ENCODE measurements at regions not wholly inside any gene's neighbourhood (a gene's known extent, or its start where the extent isn't known, plus 50 kb on each side); places are given as distances from the start of the nearest gene placed in this dataset.
"Not testable (repeated sequence)": the region's sequence is repeated elsewhere in the genome, so short reads cannot be mapped to it uniquely, and the experiment has no call there.

DNA sequence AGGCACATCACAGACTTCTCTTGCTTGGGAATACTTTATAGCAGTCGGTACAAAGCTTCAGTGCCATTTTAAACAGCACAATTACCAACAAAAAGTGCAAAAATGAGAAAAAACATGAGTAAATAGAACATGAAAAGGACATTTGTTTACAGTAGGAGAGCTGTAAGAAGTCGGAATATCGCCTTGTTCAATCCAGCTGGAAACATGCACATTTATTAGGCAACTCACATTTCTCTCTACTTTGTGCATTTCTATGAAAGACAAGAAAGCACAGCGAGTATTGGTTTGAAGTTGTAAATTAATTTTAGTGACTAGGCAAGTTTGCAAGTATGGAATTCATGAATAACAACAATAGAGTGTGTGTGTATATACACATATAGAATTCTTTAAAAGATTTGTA, 484.7 kb downstream of the DACH1 start:
- no peak for DNase-seq (ENCODE audit: low spot score)

DNA sequence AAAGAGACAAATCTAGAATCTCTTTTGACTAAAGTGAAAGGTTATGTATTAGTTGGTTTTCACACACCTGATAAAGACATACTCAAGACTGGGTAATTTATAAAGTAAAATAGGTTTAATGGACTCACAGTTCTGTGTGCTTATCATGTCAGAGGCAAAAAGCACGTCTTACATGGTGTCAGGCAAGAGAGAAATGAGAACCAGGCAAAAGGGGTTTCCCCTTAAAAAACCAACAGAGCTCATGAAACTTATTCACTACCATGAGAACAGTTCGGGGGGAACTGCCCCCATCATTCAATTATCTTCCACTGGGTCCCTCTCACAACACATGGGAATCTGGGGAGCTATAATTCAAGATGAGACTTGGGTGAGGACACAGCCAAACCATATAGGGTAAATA, 486.8 kb downstream of the DACH1 start:
- DNase-seq (ENCODE audit: low spot score), result no peak

DNA sequence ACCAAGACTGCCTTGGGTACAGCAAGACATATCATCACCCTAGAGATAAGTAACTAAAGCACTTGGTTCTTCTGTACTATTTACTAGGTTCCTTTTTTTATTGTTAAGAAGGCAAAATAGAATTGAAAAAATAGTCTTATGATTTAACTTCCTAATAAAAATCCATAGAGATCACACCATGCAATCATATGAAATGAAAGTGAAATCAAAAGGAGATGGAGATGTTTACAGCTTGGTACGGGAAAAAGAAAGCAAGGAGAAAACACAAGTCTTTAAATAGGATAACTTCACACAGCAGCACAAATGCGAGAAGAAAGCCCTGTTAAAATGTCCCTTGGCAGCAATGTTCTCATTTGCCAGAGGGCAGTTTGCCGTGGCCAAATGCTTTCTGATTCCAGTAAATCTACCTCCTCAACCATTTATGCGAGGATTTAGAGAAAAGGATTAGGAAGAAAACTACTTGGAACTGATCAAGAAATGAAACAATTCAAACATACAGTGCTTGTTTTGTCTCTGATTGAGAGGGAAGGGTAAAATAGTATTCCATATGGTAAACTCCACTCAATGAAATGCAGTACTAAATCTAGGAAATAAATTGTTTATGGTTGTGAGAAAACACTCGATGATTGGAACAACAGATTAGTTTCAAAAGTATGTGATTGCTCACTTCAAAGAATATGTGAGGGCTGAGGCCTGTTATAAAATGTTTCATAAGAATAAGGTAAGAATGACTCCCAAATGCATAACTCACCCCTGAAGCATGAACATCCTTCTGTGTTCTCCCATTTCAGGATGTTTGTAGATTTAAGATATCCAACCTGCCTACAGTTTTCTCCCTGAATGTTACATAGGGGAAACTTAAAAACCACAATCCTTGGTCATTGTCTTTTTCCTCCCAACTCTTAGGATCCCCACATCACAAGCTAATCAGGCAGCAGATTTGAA, 487.8 kb downstream of the DACH1 start:
- peak; percentile 2 for DNase-seq (ENCODE audit: low spot score)

DNA sequence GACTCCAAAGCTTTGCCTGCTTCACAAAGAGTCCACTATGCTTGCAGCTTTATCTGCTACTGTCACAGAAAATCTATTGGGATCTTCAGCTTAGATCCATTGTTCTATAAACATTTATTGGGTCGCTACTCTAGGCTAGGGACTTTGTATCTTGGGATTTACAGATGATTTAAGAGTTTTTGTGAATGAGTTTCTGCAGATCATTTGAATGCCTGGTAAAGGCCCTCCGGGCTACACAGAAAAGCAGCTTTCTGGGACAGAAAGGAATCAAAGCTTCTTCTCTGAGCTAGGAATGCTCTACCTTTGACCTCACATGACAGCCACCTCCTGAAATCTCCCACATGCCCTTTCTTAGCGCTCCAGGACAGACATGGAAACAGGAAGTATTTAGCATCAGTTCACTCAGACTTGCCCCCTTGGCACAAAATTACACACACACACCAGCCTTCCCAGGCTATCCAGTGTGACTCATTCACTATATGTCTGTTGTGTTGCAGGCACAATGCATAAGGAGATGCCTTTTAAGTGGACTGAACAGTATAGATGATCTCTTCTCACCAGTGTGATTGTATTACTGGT, 492.4 kb downstream of the DACH1 start:
- DNase-seq (ENCODE audit: low spot score), result peak; percentile 15

DNA sequence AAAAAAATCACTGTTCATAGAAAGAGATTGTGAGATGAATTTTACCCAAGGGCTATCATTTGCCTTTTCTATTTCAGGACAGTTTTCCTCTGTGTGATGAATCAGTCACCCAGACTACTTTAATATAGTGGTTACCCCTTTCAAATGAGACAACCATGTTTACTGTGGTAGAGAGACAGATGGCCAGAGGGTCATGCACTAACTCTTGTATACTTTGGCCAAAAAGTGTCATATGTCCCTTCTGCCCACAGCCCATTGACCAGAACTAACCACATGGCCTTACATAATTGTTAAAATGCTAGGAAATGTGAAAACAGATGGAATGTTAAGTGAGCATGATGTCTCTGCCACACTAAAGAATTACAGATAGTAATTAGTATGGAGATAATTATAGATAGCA, 498.7 kb downstream of the DACH1 start:
- no peak for DNase-seq (ENCODE audit: low spot score)

DNA sequence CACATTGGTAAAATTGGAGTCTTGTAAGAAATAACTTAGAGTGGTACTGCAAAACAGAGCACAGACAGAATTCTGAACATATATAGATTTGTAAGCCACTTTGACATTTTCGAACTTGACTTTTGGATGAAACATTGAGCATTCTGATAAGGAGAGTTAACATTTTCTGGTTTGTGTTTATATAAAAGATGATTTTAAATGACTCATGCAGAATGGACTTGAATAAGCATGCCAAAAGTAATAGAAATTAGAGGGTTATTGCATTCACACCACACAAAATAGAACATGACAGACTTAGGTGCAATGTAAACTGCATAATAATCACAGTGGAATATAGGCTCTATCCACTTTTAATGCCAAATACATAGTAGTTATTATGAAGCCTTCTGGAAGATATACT, 507.0 kb downstream of the DACH1 start:
- DNase-seq (ENCODE audit: low spot score), result no peak

DNA sequence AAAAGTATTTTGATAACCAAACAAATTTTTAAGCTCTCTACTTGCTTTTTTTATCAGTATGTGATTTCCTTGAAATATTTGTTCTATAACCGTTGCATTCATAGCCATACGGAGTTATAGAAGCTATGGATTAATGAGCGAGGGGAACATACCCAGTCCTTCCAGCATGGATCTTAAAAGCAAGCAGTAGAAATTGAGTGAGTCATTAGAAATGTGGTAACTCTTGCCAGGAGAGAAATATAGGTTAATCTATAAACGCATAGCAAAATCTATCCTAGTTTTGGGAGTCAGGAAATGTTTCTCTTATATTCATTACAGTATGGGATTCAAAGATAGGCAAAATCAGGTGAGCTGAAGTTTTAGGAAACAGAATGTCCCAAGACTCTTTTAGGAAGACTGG, 507.4 kb downstream of the DACH1 start:
- no peak for DNase-seq (ENCODE audit: low spot score)

DNA sequence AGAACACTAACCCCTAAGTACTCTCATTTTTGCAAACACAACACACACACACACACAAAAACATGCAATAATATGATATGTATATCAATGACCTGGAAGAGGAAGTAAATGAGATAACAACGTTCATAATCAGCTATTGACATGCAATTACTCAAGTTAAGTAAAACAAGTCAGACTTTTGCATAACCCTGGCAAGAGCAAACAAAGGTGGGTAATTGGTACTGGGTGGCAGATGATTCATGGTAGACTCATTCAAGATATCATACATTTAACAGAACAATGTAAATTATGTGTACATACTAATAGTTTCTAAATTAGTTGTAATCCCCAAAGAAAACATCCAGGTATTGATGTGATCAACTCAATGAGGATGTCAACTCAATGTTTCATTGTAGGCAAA, 508.8 kb downstream of the DACH1 start:
- DNase-seq (ENCODE audit: low spot score), result no peak

DNA sequence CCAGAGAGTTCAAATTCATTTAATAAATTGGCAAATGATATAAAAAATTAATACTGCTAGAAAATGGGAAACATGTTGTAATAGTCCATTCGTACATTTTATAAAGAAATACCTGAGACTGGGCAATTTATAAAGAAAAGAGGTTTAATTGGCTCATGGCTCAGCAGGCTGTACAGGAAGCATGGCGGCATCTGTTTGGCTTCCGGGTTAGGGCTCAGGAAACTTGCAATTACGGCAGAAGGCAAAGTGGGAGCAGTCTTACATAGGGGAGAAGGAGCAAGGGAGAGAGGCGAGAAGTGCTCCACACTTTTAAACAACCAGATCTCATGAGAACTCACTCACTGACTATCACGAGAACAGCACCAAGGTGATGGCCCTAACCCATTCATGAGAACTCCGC, 512.0 kb downstream of the DACH1 start:
- DNase-seq (ENCODE audit: low spot score), result no peak

DNA sequence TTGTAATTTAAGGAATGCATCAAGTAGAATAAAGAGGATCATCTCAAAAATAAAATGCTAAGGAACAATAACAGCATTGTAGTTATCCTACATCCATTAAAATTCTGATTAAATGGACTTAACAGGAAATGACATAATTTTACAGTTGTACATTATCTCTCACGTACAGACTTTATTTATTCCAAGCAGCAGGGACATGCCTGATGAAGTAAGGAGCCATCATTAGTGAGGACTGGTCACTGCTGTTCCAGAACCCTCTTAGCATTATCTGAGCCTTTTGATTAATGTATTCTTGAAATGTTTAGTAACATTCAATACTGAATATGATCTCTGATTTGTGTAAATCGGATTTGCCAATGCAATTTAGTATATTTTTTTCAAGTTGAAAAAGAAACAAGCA, 516.1 kb downstream of the DACH1 start:
- no peak for DNase-seq (ENCODE audit: low spot score)

DNA sequence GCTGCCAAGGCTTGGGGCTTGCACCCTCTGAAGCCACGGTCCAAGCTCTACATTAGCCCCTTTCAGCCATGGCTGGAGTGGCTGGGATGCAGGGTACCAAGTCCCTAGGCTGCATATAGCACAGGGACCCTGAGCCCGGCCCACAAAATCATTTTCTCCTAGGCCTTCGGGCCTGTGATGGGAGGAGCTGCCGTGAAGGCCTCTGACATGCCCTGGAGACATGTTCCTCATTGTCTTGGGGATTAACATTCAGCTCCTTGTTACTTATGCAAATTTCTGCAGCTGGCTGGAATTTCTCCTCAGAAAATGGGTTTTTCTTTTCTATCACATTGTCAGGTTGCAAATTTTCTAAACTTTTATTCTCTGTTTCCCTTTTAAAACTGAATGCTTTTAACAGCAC, 521.1 kb downstream of the DACH1 start:
- not testable (repeated sequence) for DNase-seq (ENCODE audit: low spot score)

DNA sequence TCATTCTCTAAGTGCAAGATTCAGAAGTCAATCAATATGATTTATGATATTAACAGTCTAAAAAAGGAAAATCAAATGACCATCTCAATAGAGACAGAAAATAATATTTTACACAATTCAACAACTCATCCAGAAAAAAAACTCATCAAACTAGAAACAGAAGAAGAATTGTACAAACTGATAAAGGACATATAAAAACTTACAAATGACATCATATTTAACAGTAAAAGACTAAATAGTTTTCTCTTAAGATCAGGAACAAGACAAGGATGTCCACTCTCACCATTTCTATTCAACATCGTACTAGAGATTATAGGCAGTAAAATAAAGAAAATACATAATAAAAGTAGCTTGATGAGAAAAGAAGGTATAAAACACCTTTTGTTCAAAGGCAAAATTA, 527.3 kb downstream of the DACH1 start:
- no peak for DNase-seq (ENCODE audit: low spot score)

DNA sequence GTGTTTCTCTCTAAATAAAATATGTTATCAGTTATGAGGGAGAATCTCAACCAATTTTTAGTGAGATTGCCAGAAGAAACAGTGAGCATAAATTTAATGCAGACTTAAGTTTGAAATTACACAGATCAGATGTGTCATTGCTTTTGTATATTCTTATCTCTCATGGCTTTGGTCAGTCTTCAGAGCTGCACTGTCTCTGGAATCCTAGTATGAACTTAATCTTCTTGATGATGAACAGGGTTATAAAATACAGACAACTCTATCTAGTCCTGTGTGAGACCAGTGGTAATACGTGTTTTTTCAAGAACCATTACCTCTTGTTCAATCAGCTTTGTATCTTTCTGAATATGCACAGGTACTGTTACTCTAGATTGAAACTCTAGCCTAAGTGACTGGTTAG, 528.0 kb downstream of the DACH1 start:
- DNase-seq (ENCODE audit: low spot score), result no peak

DNA sequence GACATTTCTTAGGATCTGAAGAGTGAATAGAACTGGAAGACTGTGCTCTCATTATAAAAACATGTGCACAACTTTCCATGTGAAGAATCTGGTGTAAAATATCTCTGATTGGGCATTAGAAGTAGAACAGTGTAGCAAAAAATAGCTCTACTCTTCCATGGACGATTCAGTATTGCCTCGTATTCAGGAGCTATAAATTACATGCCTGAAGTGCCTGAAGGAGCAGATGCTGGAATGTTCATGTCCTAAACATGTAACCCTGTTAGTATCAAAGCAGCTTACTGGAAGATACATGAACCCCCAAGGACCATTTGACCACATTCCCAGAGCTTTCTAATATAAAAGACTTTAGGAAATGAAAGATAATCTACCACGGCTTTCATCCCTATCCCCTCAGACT, 528.9 kb downstream of the DACH1 start:
- DNase-seq (ENCODE audit: low spot score), result no peak

DNA sequence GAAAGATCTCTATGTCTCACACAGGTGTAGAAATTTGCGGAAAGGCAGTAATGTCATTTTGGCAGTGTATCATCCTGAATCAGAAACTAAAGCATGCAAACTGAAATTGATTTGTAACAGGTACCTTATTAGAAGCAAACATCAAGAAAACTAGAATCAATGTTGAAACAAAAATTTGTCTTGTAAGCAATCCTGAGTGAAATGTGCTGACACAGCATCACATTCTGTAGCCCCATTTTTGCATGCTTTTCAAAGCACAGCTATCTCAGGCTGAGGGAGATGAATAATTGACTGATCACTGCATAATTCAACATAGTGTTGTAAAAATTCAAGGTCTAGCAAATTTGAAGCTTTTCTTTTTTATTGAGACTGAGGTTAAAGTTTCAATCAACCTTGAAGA, 539.7 kb downstream of the DACH1 start:
- DNase-seq (ENCODE audit: low spot score), result no peak

DNA sequence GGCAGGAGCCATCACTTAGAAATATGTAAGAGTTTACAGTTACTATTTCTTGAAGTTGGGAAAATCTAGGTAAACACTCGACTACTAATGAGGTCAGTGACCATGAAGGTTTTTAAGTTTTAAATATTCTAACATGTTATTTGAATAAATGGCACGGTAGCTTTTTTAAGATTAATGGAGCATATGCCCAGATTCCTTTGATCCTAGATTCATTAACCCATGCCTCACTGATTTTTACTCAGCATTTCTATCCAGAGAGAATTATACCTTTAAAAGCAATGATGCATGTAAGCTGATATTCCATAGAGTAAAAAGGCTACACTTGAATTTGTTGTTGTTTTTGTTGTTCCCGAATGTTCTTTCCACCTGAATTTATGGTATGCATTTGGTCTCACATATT, 541.4 kb downstream of the DACH1 start:
- no peak for DNase-seq (ENCODE audit: low spot score)

DNA sequence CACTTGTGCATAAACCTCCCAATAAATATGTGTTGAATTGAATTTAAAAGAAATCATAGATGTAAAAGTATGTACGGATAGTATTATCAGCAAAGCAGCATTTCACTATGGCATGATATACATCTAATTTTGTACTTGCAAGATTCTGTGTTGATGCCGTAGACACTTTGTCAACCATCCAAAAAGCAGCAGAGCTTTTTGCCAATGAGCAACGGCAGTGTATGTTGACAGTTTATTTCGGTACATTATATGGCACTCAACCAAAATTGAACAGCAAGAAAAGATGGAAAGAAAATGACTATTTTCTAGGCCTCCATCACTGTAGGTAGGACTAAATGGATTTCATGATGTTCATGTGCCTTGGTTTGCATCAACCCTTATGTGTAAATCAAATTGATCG, 543.7 kb downstream of the DACH1 start:
- no peak for DNase-seq (ENCODE audit: low spot score)

DNA sequence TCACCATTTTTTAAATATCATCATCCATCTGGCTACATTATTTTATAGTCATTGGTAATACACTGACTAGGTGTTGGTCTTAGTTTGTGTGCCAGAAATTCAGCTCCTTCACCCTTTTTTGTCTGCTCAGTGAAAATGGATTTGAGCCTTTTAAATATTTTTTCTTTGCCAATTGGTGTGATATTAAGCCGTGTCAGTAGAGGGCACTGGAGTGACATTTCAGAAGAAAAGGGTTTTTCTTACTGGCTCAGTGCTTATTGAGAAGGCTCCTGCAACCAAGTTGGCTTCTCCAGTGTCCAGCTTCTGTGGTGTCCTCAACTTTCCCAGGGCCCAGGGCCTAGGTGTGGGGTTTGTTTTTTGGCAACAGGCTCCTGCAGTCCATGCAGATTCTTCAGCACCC, 546.6 kb downstream of the DACH1 start:
- DNase-seq (ENCODE audit: low spot score), result peak; percentile 58

DNA sequence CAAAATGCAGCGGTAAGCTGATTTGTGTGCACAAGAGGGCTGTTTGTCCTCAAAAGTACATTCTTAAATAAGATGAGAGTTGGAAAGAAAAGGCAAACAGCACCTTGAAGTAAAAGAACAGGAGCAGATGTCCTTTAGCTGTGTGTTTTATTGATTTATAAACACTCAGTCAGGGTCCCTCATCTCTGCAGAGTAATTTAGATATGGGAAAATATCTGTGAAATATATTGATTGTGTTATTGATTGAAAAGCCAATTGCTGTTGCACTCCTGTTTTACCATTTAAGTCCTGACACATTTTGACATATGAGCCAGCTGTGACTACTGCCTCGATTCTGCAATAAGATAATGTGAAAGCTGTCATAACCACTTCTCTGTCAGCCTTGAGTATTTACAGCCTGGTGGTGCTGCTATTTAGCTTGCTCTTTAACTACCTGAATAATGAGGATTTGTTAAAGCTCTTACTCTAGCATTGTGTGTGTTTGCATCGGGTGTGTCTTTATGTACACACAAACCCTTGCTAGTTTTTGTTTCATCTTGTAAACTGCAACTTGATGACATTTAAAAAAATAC, 550.1 kb downstream of the DACH1 start:
- DNase-seq (ENCODE audit: low spot score), result peak; percentile 6

DNA sequence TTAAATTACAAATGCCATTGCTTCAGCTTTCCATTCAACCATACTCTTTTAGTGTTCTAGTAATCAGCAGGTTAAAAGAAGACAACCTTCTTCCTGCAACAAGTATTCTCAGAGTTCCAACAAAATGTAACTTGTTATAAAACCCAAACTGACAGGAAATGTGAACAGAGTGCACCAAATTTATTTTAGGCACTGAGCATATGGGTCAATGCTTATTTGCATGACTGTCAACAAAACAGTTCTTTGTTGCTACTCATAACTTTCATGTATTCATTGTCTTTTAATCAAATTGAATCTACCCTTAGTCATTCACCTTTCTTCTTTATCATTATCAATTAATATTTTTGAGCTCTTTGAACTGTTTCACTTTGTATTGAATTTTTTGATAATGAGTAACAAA, 554.1 kb downstream of the DACH1 start:
- DNase-seq (ENCODE audit: low spot score), result no peak

DNA sequence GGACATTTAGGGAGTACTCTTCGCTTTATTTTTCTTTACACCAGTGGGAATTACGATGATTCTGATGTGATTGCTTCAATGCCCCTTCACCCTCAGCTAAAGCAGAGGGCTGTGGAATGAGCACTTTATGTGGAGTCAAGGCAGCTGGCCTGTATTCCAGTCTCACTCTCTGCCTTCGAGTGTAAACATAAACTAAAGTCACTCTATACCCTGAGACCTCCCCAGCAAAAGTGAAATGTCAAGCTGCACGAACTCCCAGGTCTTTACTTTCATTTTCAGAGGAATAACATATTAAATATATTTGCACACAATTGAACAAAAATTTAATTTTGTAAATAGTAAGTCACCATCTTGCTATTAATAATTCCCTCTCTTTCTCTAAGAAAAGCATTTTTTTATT, 557.1 kb downstream of the DACH1 start:
- DNase-seq (ENCODE audit: low spot score), result no peak

DNA sequence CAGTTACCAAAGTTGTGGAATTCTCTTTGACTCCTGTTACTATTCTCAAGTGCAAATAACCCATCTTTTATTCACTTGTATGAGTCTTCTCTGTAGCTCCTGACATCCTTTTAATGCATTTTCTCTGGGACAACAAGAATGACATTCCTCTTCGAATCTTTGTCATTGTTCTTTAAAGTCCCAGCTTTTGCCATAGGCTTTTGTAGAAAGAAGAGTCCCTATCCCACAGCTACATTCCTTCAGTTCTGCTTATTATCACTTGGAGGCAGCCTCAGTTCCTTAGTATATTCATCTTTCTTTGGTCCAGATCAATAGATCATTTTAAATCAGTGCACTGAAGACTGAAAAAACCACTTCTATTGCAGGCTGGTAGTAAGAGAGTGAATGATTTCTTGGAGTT, 560.2 kb downstream of the DACH1 start:
- no peak for DNase-seq (ENCODE audit: low spot score)

DNA sequence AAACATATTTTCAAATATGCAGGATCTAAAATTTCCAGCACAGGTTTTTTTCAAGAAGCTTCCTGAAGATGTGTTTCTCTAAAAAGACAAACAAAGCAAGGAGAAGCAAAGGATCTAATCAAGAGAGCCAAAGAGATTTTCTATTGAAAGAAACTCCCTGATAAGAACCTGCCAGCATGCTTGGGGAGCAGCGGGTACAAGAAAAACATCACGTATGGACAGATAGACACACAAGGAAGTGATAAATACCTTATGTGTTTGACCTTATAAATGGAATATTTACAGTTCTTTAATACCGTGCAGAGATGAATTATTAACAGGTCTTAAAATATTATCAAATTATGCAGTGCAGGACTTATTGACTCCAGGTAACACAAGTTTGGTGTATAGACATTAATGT, 562.1 kb downstream of the DACH1 start:
- DNase-seq (ENCODE audit: low spot score), result no peak

DNA sequence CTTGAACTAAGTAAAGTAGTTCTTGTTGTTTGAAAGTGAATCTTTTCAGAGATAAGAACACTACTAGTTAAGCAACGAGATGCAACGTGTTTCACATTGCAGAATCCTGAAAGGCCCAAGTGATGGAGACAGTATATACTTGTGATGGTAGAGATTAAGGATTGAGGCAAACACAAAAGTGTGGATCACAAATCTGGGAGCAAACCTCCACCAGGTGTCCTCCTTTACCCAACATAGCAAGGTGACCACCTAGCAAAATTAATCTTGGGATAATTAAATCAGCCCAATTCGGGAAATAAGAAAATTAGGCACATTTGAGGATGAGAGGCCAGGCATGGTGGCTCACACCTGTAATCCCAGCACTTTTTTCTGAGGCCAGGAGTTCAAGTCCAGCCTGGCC, 563.9 kb downstream of the DACH1 start:
- DNase-seq (ENCODE audit: low spot score), result no peak

Measured in RKO (cell line).